ENCODE measurements at regions not wholly inside any gene's neighbourhood (a gene's known extent, or its start where the extent isn't known, plus 50 kb on each side); places are given as distances from the start of the nearest gene placed in this dataset.

DNA sequence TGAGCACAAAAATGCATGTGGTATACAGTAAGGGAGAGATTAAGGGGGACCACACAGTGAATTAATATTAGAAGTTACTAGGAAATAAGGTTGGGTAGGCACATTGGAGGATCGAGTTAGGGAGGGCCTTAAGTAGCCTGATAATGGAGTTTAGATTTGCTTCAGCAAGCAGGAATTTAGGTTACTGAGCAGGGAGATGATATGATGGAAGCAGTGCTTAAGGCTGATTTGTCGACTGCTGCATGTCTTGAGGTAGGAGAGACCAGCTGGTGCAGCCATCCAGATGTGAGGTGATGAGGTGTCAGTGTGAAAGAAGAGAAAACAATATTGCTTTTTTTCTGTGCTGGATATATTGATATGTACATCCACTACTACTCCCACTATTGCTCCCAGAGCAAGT lies 55.2 kb upstream of the ACTBL2 start:
- TF ChIP-seq, protein P1, sequence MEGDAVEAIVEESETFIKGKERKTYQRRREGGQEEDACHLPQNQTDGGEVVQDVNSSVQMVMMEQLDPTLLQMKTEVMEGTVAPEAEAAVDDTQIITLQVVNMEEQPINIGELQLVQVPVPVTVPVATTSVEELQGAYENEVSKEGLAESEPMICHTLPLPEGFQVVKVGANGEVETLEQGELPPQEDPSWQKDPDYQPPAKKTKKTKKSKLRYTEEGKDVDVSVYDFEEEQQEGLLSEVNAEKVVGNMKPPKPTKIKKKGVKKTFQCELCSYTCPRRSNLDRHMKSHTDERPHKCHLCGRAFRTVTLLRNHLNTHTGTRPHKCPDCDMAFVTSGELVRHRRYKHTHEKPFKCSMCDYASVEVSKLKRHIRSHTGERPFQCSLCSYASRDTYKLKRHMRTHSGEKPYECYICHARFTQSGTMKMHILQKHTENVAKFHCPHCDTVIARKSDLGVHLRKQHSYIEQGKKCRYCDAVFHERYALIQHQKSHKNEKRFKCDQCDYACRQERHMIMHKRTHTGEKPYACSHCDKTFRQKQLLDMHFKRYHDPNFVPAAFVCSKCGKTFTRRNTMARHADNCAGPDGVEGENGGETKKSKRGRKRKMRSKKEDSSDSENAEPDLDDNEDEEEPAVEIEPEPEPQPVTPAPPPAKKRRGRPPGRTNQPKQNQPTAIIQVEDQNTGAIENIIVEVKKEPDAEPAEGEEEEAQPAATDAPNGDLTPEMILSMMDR (IDR thresholded peaks at IDR 0.05), result no peak
- TF ChIP-seq EZH2phosphoT487 (IDR thresholded peaks at IDR 0.05) (no peak), EZH2 (IDR thresholded peaks at IDR 0.05) (no peak)
